Breast epithelium (tissue), 3 donors: ENCODE measurements at regions not wholly inside any gene's neighbourhood (a gene's known extent, or its start where the extent isn't known, plus 50 kb on each side); places are given as distances from the start of the nearest gene placed in this dataset.

Source experiments
- POLR2A ChIP-seq: fragments of 450-650 bp; IDR thresholded peaks from one replicate; pipeline ENCODE4 v1.6.1; 2016; ENCODE audit warnings: antibody characterized with exemption, mild to moderate bottlenecking, moderate library complexity
- TF ChIP-seq, protein P1 (sequence below), 3 donors: fragments of 450-650 bp; IDR thresholded peaks; one replicate each; pipeline ENCODE4 v1.5.1; 2016 to 2017; ENCODE audit warnings: antibody characterized with exemption in 3 of 3, mild to moderate bottlenecking in 3 of 3, moderate library complexity in 3 of 3

DNA sequence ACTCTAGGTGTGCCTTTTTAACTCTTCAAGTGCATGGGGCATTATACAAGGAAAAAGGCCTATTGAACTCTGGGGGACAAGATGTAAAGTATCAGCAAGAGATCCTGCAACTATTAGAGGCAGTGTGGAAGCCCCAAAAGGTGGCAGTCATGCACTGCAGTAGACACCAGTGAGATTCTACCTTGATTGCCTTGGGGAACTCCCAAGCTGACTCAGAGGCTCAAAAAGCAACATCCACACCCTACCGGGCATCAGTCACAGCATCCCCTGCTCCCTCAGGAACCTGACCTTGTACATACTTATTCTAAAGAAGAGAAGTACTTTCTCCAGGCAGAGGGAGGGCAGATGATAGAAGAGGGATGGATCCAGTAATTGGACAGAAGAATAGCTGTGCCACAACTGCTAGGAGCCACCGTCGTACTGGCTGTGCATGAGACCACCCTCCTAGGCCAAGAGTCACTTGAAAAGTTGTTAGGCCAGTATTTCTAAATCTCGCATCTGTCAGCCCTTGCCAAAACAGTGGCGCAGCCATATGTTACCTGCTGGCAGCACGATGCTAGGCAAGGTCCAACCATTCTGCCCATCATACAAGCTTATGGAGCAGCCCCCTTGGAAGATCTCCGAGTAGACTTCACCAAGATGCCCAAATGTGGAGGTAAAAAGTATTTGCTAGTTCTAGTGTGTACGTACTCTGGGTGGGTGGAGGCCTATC, 523.1 kb upstream of the FRG2C start:
- TF ChIP-seq, protein P1, sequence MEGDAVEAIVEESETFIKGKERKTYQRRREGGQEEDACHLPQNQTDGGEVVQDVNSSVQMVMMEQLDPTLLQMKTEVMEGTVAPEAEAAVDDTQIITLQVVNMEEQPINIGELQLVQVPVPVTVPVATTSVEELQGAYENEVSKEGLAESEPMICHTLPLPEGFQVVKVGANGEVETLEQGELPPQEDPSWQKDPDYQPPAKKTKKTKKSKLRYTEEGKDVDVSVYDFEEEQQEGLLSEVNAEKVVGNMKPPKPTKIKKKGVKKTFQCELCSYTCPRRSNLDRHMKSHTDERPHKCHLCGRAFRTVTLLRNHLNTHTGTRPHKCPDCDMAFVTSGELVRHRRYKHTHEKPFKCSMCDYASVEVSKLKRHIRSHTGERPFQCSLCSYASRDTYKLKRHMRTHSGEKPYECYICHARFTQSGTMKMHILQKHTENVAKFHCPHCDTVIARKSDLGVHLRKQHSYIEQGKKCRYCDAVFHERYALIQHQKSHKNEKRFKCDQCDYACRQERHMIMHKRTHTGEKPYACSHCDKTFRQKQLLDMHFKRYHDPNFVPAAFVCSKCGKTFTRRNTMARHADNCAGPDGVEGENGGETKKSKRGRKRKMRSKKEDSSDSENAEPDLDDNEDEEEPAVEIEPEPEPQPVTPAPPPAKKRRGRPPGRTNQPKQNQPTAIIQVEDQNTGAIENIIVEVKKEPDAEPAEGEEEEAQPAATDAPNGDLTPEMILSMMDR (IDR thresholded peaks at IDR 0.05): no peak
- TF ChIP-seq POLR2A: no peak
